Astrocyte of the cerebellum (primary cell): ENCODE measurements at regions not wholly inside any gene's neighbourhood (a gene's known extent, or its start where the extent isn't known, plus 50 kb on each side); places are given as distances from the start of the nearest gene placed in this dataset.

Source experiments
- DNase-seq: peaks from one replicate; pipeline ENCODE4 v3.0.0-alpha.2; 2011; ENCODE audit warnings: low read depth
- H3K4me3 ChIP-seq: 2 replicates; pipeline ENCODE4 v1.5.1; 2011; ENCODE audit warnings: mild to moderate bottlenecking, low read depth, low read length, moderate library complexity
- in situ Hi-C: cut with HindIII; loops from 2 replicates; pipeline ENCODE4 v1.10.0; 2017; ENCODE audit warnings: low sequenced_read_pairs
- TF ChIP-seq, protein P1 (sequence below): IDR thresholded peaks from 2 replicates; pipeline ENCODE4 v1.5.1; 2012; ENCODE audit warnings: low read length, low read depth, moderate library complexity, mild to moderate bottlenecking; ENCODE audit errors: missing control alignments

DNA sequence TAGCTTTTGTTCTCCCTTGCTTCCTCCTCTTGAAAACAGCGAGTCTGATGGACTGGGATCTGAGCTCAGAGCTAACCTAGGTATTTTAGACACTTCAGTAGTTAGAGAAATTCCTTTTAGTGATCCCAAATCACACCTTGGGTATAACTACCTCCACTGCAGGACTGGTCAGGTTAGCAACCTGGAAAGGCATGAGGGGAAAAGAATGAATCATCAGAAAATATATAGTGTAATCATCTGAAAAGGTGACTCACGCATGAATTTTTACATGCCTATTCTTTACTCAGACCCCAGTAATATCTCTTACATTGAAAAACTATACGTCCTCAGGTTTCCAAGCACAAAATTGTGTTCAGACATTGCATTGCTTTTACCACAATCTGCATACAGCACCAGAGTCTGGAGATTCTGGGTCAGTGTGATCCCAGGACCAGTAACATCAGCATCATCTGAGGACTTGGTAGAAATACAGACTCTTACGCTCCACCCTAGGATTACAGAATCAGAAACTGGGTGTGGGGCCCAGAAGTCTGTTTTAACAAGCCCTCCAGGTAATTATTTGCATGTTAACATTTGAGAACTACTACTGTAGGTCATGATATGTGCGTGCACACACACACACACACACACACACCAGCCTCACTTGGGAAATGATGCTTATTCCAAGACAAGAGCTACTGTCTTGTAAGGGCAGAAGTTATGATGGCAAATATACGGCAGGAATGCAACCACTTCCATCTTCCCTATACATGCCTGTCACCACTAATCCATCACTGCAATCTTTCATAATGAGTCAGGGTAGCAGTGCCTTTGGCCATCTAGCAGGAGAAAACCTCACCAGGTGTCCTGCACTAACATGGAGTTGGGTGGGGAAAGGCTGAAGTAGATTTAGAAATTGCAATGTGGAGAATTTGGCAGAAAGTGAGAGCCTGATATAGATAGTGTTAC, 271.6 kb upstream of the MAP3K1 start:
- TF ChIP-seq, protein P1, sequence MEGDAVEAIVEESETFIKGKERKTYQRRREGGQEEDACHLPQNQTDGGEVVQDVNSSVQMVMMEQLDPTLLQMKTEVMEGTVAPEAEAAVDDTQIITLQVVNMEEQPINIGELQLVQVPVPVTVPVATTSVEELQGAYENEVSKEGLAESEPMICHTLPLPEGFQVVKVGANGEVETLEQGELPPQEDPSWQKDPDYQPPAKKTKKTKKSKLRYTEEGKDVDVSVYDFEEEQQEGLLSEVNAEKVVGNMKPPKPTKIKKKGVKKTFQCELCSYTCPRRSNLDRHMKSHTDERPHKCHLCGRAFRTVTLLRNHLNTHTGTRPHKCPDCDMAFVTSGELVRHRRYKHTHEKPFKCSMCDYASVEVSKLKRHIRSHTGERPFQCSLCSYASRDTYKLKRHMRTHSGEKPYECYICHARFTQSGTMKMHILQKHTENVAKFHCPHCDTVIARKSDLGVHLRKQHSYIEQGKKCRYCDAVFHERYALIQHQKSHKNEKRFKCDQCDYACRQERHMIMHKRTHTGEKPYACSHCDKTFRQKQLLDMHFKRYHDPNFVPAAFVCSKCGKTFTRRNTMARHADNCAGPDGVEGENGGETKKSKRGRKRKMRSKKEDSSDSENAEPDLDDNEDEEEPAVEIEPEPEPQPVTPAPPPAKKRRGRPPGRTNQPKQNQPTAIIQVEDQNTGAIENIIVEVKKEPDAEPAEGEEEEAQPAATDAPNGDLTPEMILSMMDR: no peak
- no peak overlapping the region for H3K4me3 ChIP-seq
- no peak for DNase-seq
- in situ Hi-C loops: no loop called here

DNA sequence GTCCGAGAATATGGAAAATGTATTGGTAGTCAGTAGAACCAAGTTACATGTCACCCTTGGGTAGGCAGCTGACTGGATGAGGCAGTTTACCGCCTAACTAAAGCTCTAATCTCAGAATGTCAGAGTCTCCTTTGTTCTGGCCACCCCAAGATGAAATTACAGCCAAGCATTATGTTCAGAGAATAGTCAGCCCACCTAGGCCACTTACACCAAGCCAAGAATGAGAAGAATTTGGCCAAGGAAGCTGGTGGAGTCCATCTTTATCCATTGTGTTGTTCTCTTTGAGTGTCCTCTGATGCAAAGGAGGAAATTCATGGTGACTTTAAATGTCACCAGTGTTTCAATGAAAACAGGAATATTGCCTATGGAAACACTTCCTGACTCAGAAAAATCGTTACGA, 275.1 kb upstream of the MAP3K1 start:
- TF ChIP-seq, protein P1: no peak
- in situ Hi-C loops: no loop called here
- no peak for DNase-seq
- H3K4me3 ChIP-seq: no peak overlapping the region

DNA sequence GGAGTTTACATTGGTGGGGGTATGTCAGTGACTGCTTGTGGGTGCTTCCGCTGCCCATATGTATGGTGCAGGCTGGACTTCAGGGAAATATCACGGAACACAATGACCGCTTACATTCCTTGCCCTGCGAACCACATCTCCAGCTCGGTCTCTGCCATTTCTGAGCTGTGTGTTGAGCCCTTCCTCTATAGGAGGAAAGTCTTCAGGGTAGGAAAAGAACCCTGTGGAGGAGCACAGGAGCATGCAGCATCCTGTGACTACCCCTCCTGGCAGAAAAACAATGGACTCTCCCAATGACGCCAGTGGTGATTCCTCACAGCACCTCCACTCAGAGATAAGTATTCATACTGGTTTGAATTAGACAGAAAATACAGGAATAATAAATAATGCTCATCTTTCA, 276.8 kb upstream of the MAP3K1 start:
- no peak for DNase-seq
- TF ChIP-seq, protein P1: no peak
- in situ Hi-C loops: no loop called here
- H3K4me3 ChIP-seq: no peak overlapping the region

DNA sequence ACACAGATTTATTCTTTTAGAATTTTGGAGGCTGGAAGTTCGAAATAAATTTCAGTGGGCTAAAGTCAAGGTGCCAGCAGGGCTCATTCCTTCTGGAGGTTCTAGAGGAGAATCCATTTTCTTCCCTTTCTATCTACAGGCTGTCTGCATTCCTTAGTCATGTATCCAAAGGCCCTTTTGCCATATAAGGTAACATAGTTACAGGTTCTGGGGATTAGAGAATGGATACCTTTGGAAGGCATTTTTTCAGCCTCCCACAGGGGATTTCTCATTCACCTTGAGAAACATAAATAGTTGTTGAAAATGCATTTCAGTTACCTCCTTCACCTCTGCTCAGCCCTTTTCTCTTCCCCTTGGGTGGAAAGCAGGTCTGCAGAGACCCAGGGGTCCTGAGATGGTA, 280.0 kb upstream of the MAP3K1 start:
- TF ChIP-seq, protein P1: no peak
- H3K4me3 ChIP-seq: no peak overlapping the region
- in situ Hi-C loops: no loop called here
- DNase-seq: no peak

DNA sequence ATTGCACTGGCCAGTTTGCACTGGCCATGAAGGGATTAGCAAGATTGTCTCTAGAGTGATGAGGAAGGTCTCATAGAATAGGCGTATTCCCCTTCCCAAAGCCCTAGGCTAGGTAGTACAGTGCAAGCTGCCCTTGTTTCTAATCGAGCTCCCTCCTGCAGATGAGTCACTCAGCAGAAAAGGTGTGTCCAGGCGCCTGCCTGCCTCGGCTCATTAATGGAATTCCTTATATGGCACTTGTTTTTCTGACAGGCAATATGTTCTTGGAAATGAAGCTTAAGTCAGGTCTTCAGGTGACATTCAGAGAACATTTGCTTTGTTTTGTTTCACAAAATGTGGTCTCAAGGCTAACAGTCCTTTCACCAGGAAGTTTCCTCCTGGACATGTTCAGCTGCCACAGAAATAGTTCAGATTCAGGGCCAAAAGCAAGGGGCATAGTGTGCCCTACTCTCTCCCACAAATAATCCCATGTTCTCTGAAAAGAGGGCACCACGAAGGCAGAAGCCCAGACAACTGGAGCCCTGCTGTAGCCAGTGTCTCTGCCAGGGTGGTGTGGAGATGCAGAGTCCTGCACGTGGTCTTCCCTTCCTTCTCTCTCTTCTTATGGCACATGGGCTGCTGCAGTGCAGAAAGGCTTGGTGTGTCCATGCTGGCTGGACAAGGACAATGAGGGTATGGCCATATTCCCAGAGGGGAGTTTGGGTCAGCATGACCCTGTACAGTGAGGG, 281.1 kb upstream of the MAP3K1 start:
- no peak overlapping the region for H3K4me3 ChIP-seq
- TF ChIP-seq, protein P1: no peak
- in situ Hi-C loops: no loop called here
- DNase-seq: no peak

DNA sequence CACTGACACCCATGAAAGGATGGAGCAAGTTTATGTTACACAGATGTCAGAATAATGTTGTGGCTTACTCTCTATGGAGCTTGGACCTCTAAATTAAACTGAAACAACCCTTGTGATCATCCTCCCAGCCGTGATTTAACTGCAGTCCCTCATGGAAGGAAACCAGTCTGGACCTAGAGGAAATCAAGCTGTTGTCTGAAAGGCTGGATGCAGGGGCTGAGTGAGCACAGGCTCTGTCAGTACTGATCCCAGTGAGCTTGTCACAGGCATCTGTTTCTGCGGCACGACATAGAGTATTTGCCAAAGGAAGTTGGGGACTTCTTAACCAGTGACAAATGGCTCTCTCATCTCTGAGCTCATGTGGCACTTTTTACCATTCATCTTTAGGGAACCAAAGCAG, 282.9 kb upstream of the MAP3K1 start:
- TF ChIP-seq, protein P1: no peak
- DNase-seq: no peak
- no peak overlapping the region for H3K4me3 ChIP-seq
- in situ Hi-C loops: no loop called here
